H9 (cell line): ENCODE measurements at regions not wholly inside any gene's neighbourhood (a gene's known extent, or its start where the extent isn't known, plus 50 kb on each side); places are given as distances from the start of the nearest gene placed in this dataset.

Experiments
- DNase-seq: peaks from one replicate; pipeline ENCODE4 v3.0.0-alpha.2; 2017
- H2AFZ ChIP-seq: one replicate; pipeline ENCODE4 v1.6.1; 2013; ENCODE audit warnings: mild to moderate bottlenecking, low read length, control low read depth, moderate library complexity
- H2AK5ac ChIP-seq: 2 replicates; pipeline ENCODE4 v1.6.1; 2013; ENCODE audit warnings: low read length, control low read depth, mixed read lengths; ENCODE audit not compliant: insufficient read length
- H2BK120ac ChIP-seq: one replicate; pipeline ENCODE4 v1.6.1; 2013; ENCODE audit warnings: low read depth, mild to moderate bottlenecking, low read length, control low read depth, inconsistent platforms; ENCODE audit not compliant: poor library complexity, severe bottlenecking
- H2BK12ac ChIP-seq: 2 replicates; pipeline ENCODE4 v1.6.1; 2013; ENCODE audit warnings: low read length, control low read depth, mixed read lengths, low read depth; ENCODE audit not compliant: insufficient read length
- H2BK15ac ChIP-seq: 2 replicates; pipeline ENCODE4 v1.6.1; 2013; ENCODE audit warnings: low read depth, low read length, control low read depth
- H2BK20ac ChIP-seq: one replicate; pipeline ENCODE4 v1.6.1; 2013; ENCODE audit warnings: low read depth, mild to moderate bottlenecking, low read length, control low read depth, inconsistent platforms; ENCODE audit not compliant: poor library complexity, severe bottlenecking
- H2BK5ac ChIP-seq: 2 replicates; pipeline ENCODE4 v1.6.1; 2013; ENCODE audit warnings: low read length, control low read depth, mixed read lengths; ENCODE audit not compliant: insufficient read length
- H3K14ac ChIP-seq: 2 replicates; pipeline ENCODE4 v1.6.1; 2013; ENCODE audit warnings: low read length, control low read depth; ENCODE audit not compliant: insufficient read depth
- H3K18ac ChIP-seq: 2 replicates; pipeline ENCODE4 v1.6.1; 2013; ENCODE audit warnings: low read depth, mild to moderate bottlenecking, mixed read lengths, low read length, control low read depth; ENCODE audit not compliant: insufficient read length
- H3K23ac ChIP-seq: 2 replicates; pipeline ENCODE4 v1.6.1; 2013; ENCODE audit warnings: low read length, control low read depth, mixed read lengths, low read depth; ENCODE audit not compliant: insufficient read length
- H3K23me2 ChIP-seq: 2 replicates; pipeline ENCODE4 v1.6.1; 2013; ENCODE audit warnings: low read depth, mild to moderate bottlenecking, mixed read lengths, low read length, control low read depth; ENCODE audit not compliant: insufficient read length, poor library complexity, severe bottlenecking
- H3K27ac ChIP-seq: 2 replicates; pipeline ENCODE4 v1.5.1; 2013; ENCODE audit warnings: low read length, control low read depth, mixed read lengths, low read depth; ENCODE audit not compliant: insufficient read length
- H3K27me3 ChIP-seq: 2 replicates; pipeline ENCODE4 v1.6.1; 2013; ENCODE audit warnings: low read length, control low read depth, inconsistent platforms; ENCODE audit not compliant: insufficient read depth
- H3K4ac ChIP-seq: 2 replicates; pipeline ENCODE4 v1.6.1; 2013; ENCODE audit warnings: low read depth, mild to moderate bottlenecking, control low read depth, inconsistent platforms, low read length, moderate library complexity
- H3K4me1 ChIP-seq: 2 replicates; pipeline ENCODE4 v1.6.1; 2013; ENCODE audit warnings: low read length, control low read depth, inconsistent platforms; ENCODE audit not compliant: insufficient read depth
- H3K4me2 ChIP-seq: 2 replicates; pipeline ENCODE4 v1.6.1; 2013; ENCODE audit warnings: low read length, control low read depth, mixed read lengths; ENCODE audit not compliant: insufficient read length, insufficient read depth
- H3K56ac ChIP-seq: 2 replicates; pipeline ENCODE4 v1.6.1; 2013; ENCODE audit warnings: low read depth, mild to moderate bottlenecking, mixed read lengths, low read length, control low read depth; ENCODE audit not compliant: insufficient read length
- H3K79me1 ChIP-seq: 2 replicates; pipeline ENCODE4 v1.6.1; 2013; ENCODE audit warnings: low read depth, mild to moderate bottlenecking, moderate library complexity, low read length, control low read depth, inconsistent platforms; ENCODE audit not compliant: insufficient read depth, poor library complexity, severe bottlenecking
- H3K79me2 ChIP-seq: 2 replicates; pipeline ENCODE4 v1.6.1; 2013; ENCODE audit warnings: low read length, control low read depth, inconsistent platforms; ENCODE audit not compliant: insufficient read depth
- H3K9ac ChIP-seq: 2 replicates; pipeline ENCODE4 v1.6.1; 2013; ENCODE audit warnings: low read length, control low read depth, mixed read lengths; ENCODE audit not compliant: insufficient read length; ENCODE audit errors: extremely low read depth
- H3K9me3 ChIP-seq: one replicate; pipeline ENCODE4 v1.6.1; 2013; ENCODE audit warnings: low read depth, low read length, inconsistent platforms; ENCODE audit not compliant: control insufficient read depth
- H3T11ph ChIP-seq: one replicate; pipeline ENCODE4 v1.6.1; 2013; ENCODE audit warnings: mild to moderate bottlenecking, low read length, control low read depth, inconsistent platforms
- H4K20me1 ChIP-seq: one replicate; pipeline ENCODE4 v1.6.1; 2013; ENCODE audit not compliant: control insufficient read depth, insufficient read length, insufficient read depth
- H4K5ac ChIP-seq: 2 replicates; pipeline ENCODE4 v1.6.1; 2013; ENCODE audit warnings: low read depth, mild to moderate bottlenecking, mixed read lengths, low read length, control low read depth; ENCODE audit not compliant: insufficient read length
- H4K8ac ChIP-seq: replicated peaks from 2 replicates; pipeline ENCODE4 v1.6.1; 2013; ENCODE audit warnings: low read length, control low read depth, mixed read lengths, low read depth; ENCODE audit not compliant: insufficient read length
- H4K91ac ChIP-seq: 2 replicates; pipeline ENCODE4 v1.6.1; 2013; ENCODE audit warnings: low read depth, mild to moderate bottlenecking, moderate library complexity, mixed read lengths, low read length, control low read depth; ENCODE audit not compliant: insufficient read length
- H3K27ac Mint-ChIP-seq, 3 experiments: 2 replicates in 2 of 3; 3 replicates in 1 of 3; pipeline ENCODE4 v1.8.0; 2020 to 2021; ENCODE audit warnings: mixed read lengths in 3 of 3, mild to moderate bottlenecking in 1 of 3, moderate library complexity in 1 of 3
- H3K27me3 Mint-ChIP-seq: 2 replicates; pipeline ENCODE4 v1.8.0; 2021; ENCODE audit warnings: low read depth, mild to moderate bottlenecking, moderate library complexity, mixed read lengths
- H3K36me3 Mint-ChIP-seq, 3 experiments: 2 replicates in 2 of 3; 3 replicates in 1 of 3; pipeline ENCODE4 v1.8.0; 2020 to 2021; ENCODE audit warnings: low read depth in 3 of 3, mixed read lengths in 3 of 3; ENCODE audit not compliant: insufficient read depth in 1 of 3
- H3K4me1 Mint-ChIP-seq, 2 experiments: 2 replicates each; pipeline ENCODE4 v1.8.0; 2020; ENCODE audit warnings: mixed read lengths in 2 of 2
- H3K4me3 Mint-ChIP-seq, 2 experiments: 2 replicates in 1 of 2; 3 replicates in 1 of 2; pipeline ENCODE4 v1.8.0; 2020 to 2021; ENCODE audit warnings: mild to moderate bottlenecking in 2 of 2, mixed read lengths in 2 of 2, moderate library complexity in 1 of 2
- H3K9me3 Mint-ChIP-seq, 2 experiments: 2 replicates in 1 of 2; 3 replicates in 1 of 2; pipeline ENCODE4 v1.8.0; 2020; ENCODE audit warnings: mild to moderate bottlenecking in 2 of 2, mixed read lengths in 2 of 2, moderate library complexity in 1 of 2
- TF ChIP-seq, protein P1 (sequence below): fragments of 200-600 bp; sonication (generic); conservative IDR thresholded peaks from 3 replicates; pipeline ENCODE4 v1.8.0; 2021; ENCODE audit warnings: antibody characterized with exemption, mild to moderate bottlenecking

DNA sequence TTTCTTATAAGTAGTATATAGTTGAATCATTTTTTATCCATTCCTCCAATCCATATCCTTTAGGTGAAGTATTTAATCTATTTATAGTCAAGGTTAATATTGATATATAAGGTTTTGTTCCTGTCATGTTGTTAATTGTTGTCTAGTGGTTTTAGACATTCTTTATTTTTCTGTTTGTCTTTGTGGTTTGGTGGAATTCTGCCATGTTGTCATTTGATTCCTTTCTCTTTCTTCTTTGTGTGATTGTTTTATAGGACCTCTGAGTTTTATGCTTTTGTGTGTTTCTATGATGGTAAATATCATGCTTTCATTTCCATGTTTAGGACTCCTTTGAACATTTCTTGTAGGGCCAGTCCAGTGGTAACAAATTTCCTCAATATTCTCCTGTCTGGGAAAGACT, 450.3 kb upstream of the BTBD3 start:
- no peak overlapping the region for H3K27ac ChIP-seq
- H3T11ph ChIP-seq, result no peak overlapping the region
- no peak overlapping the region for H3K23ac ChIP-seq
- Mint-ChIP-seq H3K4me1 (peaks cover 21 to 26% of the 10 kb centered on the region in 2 experiments), H3K36me3 (peaks cover 0 to 2% (median 0%) of the 10 kb centered on the region in 3 experiments; a peak in 1 of 7 replicates), H3K4me3 (no peak overlapping the region), H3K9me3 (no peaks in the 10 kb centered on the region), H3K27ac (peak overlapping the region in 1 of 3 experiments; percentile 55; a peak in 1 of 7 replicates), H3K27me3 (peaks cover 3% of the 10 kb centered on the region; the same call in 1 of the 2 replicates)
- no peak overlapping the region for H2AK5ac ChIP-seq
- H3K4me2 ChIP-seq, result no peak overlapping the region
- H2AFZ ChIP-seq, result no peak overlapping the region
- H2BK15ac ChIP-seq, result no peak overlapping the region
- no peak overlapping the region for H2BK12ac ChIP-seq
- no peaks in the 10 kb centered on the region for H3K27me3 ChIP-seq
- no peaks in the 10 kb centered on the region for H3K4me1 ChIP-seq
- H3K4ac ChIP-seq, result no peak overlapping the region
- no peak for DNase-seq
- no peaks in the 10 kb centered on the region for H3K79me1 ChIP-seq
- no peak overlapping the region for H3K56ac ChIP-seq
- H4K8ac ChIP-seq, result no peak overlapping the region
- H4K5ac ChIP-seq, result no peak overlapping the region
- no peaks in the 10 kb centered on the region for H3K9me3 ChIP-seq
- H3K18ac ChIP-seq, result no peak overlapping the region
- H2BK120ac ChIP-seq, result no peak overlapping the region
- no peaks in the 10 kb centered on the region for H3K23me2 ChIP-seq
- H4K20me1 ChIP-seq, result no peaks in the 10 kb centered on the region
- no peak overlapping the region for H3K9ac ChIP-seq
- H2BK5ac ChIP-seq, result no peak overlapping the region
- TF ChIP-seq, protein P1, sequence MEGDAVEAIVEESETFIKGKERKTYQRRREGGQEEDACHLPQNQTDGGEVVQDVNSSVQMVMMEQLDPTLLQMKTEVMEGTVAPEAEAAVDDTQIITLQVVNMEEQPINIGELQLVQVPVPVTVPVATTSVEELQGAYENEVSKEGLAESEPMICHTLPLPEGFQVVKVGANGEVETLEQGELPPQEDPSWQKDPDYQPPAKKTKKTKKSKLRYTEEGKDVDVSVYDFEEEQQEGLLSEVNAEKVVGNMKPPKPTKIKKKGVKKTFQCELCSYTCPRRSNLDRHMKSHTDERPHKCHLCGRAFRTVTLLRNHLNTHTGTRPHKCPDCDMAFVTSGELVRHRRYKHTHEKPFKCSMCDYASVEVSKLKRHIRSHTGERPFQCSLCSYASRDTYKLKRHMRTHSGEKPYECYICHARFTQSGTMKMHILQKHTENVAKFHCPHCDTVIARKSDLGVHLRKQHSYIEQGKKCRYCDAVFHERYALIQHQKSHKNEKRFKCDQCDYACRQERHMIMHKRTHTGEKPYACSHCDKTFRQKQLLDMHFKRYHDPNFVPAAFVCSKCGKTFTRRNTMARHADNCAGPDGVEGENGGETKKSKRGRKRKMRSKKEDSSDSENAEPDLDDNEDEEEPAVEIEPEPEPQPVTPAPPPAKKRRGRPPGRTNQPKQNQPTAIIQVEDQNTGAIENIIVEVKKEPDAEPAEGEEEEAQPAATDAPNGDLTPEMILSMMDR, result no peak
- H4K91ac ChIP-seq, result no peak overlapping the region
- no peaks in the 10 kb centered on the region for H3K79me2 ChIP-seq
- H2BK20ac ChIP-seq, result no peak overlapping the region
- H3K14ac ChIP-seq, result no peak overlapping the region
